GM18517 (cell line): ENCODE measurements at regions not wholly inside any gene's neighbourhood (a gene's known extent, or its start where the extent isn't known, plus 50 kb on each side); places are given as distances from the start of the nearest gene placed in this dataset.

Experiments used
- ATAC-seq: cut with Tn5 transposase; IDR thresholded peaks from one replicate; pipeline ENCODE4 v1.9.1; 2021; ENCODE audit warnings: mild to moderate bottlenecking, moderate library complexity; ENCODE audit not compliant: unreplicated experiment

DNA sequence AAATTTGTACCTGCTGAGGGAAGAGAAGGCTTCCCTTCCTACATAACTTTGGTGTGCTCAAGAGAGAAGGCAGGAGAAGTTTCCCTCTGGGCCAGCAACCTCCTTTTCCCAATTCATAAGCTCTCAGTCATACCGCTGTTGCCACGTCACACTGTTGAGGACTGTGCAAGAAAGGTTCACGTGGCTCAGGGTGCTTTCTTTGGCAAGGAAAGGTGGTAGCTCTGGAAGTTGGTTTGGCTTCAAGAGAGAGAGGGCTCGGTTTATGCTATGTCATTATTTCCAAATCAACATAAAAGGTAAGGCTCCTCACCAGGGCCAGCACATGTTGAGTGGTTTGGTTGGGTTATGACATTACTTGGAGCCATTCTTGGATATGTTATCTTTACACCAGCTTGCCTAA is 77.3 kb downstream of the TNFSF18 start:
- no peak for ATAC-seq

DNA sequence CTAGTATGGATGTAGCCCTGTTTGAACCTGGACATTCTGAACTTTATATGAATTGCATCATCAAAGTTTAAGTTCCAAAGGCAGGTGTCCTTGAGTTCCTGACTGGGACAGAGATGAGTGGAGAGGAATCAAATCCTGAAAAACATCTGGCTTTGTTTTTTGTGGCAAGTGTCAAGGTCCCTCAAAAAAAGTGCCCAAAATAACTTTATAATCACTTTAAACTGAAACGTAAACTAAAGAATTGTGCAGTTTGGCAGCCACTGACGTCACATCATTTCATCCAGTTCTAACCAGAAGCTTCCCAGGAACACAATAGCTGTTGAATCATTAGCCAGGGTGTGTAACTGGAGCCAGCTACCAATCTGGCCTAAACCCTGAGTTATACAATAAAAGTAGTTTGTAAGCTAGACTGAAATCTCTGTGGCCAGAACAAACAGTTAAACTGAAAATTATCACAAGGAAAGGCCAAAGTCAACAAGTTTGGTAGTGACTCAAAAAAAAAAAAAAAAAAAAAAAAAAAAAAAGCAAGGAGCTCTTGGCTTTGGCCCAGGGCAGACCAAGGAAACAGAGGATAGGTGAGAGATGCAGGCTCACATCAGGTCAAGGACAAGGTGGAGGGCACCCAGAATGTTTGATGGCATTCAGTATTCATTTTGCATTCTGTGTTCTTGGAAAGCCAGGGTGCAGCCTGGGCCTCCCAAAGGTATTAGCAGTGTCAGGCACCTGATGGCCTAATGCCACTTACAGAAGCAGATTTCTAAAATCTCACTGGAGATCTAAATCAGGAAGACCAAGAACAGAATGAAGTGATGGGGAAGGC is 74.3 kb downstream of the TNFSF18 start:
- ATAC-seq, result no peak

DNA sequence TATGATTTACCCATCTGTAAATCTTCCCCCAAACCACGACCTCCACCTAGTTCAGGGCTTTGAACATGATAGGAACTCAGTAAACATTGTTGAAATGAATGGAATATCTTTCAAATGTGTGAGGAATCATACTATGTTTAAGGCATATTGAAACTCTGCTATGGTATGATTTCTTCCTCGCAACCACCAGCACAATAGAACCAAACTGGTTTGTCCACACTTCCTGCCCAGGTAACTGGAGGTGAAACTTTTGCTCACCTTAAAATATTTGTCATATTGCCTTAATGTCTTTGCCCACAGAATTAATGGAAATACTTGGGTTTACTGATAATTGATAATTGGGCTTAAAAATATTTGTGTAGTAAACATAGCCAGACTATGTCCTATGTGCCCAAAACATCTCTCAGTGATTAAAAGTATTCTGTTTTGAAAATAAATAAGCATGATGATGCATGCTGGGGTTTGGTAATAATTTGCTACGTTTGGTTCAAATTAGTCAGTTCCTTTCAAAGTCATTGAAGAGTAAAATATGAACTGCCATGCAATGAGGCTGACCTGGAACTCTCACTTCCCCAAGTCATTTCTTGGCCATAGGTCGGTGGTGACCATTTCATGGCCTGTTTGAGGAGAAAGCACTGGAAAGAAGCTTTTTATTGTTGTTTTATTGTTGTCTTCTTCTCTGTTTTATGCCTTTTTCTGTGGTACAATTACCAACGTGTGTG is 73.3 kb downstream of the TNFSF18 start:
- no peak for ATAC-seq

- ATAC-seq, result no peak
These were observed 72.1 kb downstream of the TNFSF18 start for GRCh38 chr1:172978595-172978994.

DNA sequence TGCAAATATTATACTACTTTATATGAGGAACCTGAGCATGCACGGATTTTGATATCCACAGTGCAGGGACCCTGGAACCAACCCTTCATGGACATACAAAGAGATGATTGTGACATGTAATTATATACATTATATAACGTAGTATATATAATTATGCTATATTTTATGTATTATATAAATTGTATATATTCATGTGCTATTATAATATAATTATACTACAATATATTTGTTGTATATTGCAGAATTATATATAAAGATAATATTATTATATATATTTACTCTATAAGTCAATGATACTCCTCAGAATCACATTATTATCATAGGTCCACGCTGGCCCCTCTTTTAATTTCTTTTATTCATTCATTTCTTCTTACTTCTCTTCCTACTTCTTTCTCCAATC is 70.9 kb downstream of the TNFSF18 start:
- no peak for ATAC-seq

- ATAC-seq, result no peak
These were observed 70.3 kb downstream of the TNFSF18 start for GRCh38 chr1:172980456-172980855.

DNA sequence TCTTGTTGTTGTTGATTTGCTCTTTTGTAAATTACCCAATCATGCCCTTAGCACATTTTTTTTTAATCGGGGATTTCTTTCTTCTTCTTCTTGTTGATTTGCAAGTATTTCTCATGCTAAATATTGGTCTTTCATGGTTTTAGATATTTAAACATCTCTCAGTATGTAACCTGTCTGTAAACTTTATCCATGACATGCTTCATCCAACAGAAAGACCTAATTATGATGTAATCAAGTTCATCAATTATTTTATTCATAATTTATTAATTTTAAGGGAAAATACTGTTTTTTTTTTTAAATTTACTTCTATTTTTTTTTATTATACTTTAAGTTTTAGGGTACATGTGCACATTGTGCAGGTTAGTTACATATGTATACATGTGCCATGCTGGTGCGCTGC is 69.8 kb downstream of the TNFSF18 start:
- ATAC-seq, result no peak
